CD14-positive monocyte (primary cell): ENCODE measurements at regions not wholly inside any gene's neighbourhood (a gene's known extent, or its start where the extent isn't known, plus 50 kb on each side); places are given as distances from the start of the nearest gene placed in this dataset.
"Not testable (repeated sequence)": the region's sequence is repeated elsewhere in the genome, so short reads cannot be mapped to it uniquely, and the experiment has no call there.

Experiments used
- DNase-seq, 3 donors: peaks; one replicate each; pipeline ENCODE4 v3.0.0-alpha.2; 2011 to 2022
- H2AFZ ChIP-seq: 2 replicates; pipeline ENCODE4 v1.6.0; 2012; ENCODE audit warnings: mild to moderate bottlenecking, low read depth, low read length, inconsistent platforms; ENCODE audit not compliant: insufficient read depth, poor library complexity, severe bottlenecking
- H3K27ac ChIP-seq, 2 donors: 1 replicate in 1 of 2; 2 replicates in 1 of 2; pipeline ENCODE4 v1.5.1; 2012 to 2013; ENCODE audit warnings: low read length in 2 of 2, control low read depth in 1 of 2, inconsistent platforms in 1 of 2, low read depth in 1 of 2, mild to moderate bottlenecking in 1 of 2
- H3K27me3 ChIP-seq, 2 donors: one replicate each; pipeline versions ENCODE4 v1.6.0 to v1.6.1; 2011 to 2013; ENCODE audit warnings: low read length in 2 of 2; ENCODE audit not compliant: control insufficient read depth in 2 of 2, insufficient read depth in 2 of 2
- H3K36me3 ChIP-seq, 2 donors: replicated peaks in 1 of 2; 1 replicate in 1 of 2; 2 replicates in 1 of 2; pipeline versions ENCODE4 v1.5.1 to v1.6.1; 2012 to 2013; ENCODE audit warnings: low read length in 2 of 2, control low read depth in 1 of 2, inconsistent platforms in 1 of 2, mild to moderate bottlenecking in 1 of 2; ENCODE audit not compliant: insufficient read depth in 2 of 2, control insufficient read depth in 1 of 2
- H3K4me1 ChIP-seq, 2 donors: 1 replicate in 1 of 2; 2 replicates in 1 of 2; pipeline versions ENCODE4 v1.5.1 to v1.6.1; 2012 to 2013; ENCODE audit warnings: low read length in 2 of 2, control low read depth in 1 of 2, inconsistent platforms in 1 of 2, mild to moderate bottlenecking in 1 of 2, moderate library complexity in 1 of 2; ENCODE audit not compliant: insufficient read depth in 2 of 2, control insufficient read depth in 1 of 2
- H3K4me2 ChIP-seq: replicated peaks from 2 replicates; pipeline ENCODE3; 2012; ENCODE audit warnings: low read length, moderate library complexity, mild to moderate bottlenecking; ENCODE audit not compliant: poor library complexity, severe bottlenecking; ENCODE audit errors: extremely low read depth
- H3K4me3 ChIP-seq, 3 experiments: fragments of 200-600 bp in 1 of 3; sonication (generic) in 1 of 3; replicated peaks in 1 of 3; 1 replicate in 2 of 3; 2 replicates in 1 of 3; pipeline ENCODE4 v1.5.1; 2011 to 2013; ENCODE audit warnings: low read length in 3 of 3, mild to moderate bottlenecking in 3 of 3, control low read depth in 2 of 3, low read depth in 2 of 3, inconsistent platforms in 1 of 3, moderate library complexity in 1 of 3
- H3K79me2 ChIP-seq: 2 replicates; pipeline ENCODE4 v1.6.0; 2012; ENCODE audit warnings: mild to moderate bottlenecking, control low read depth, inconsistent platforms, low read length, moderate library complexity; ENCODE audit not compliant: insufficient read depth
- H3K9ac ChIP-seq: 2 replicates; pipeline ENCODE4 v1.6.0; 2017; ENCODE audit warnings: low read length, mild to moderate bottlenecking; ENCODE audit not compliant: insufficient read depth, poor library complexity, severe bottlenecking
- H3K9me3 ChIP-seq, 2 donors: replicated peaks in 1 of 2; 1 replicate in 1 of 2; 2 replicates in 1 of 2; pipeline versions ENCODE4 v1.5.1 to v1.6.1; 2012 to 2013; ENCODE audit warnings: low read length in 2 of 2, control low read depth in 1 of 2; ENCODE audit not compliant: control insufficient read depth in 1 of 2, insufficient read depth in 1 of 2
- H4K20me1 ChIP-seq: 2 replicates; pipeline ENCODE4 v1.6.0; 2012; ENCODE audit warnings: mild to moderate bottlenecking, low read length, control low read depth, moderate library complexity; ENCODE audit not compliant: insufficient read depth
- H3K27ac Mint-ChIP-seq, 7 donors: one replicate each; pipeline ENCODE4 v1.8.0; 2020; ENCODE audit warnings: mild to moderate bottlenecking in 7 of 7, mixed read lengths in 7 of 7, moderate library complexity in 6 of 7, inconsistent platforms in 2 of 7
- H3K27me3 Mint-ChIP-seq, 3 donors: one replicate each; pipeline ENCODE4 v1.8.0; 2021 to 2022; ENCODE audit warnings: low read depth in 3 of 3, mild to moderate bottlenecking in 3 of 3, mixed read lengths in 3 of 3, moderate library complexity in 3 of 3, inconsistent platforms in 1 of 3
- H3K36me3 Mint-ChIP-seq, 2 donors: one replicate each; pipeline ENCODE4 v1.8.0; 2020; ENCODE audit warnings: mixed read lengths in 2 of 2, inconsistent platforms in 1 of 2, mild to moderate bottlenecking in 1 of 2
- H3K4me1 Mint-ChIP-seq: one replicate; pipeline ENCODE4 v1.8.0; 2020; ENCODE audit warnings: mild to moderate bottlenecking, mixed read lengths
- H3K4me3 Mint-ChIP-seq, 2 donors: one replicate each; pipeline ENCODE4 v1.8.0; 2020; ENCODE audit warnings: mild to moderate bottlenecking in 2 of 2, mixed read lengths in 2 of 2, moderate library complexity in 1 of 2
- H3K9me3 Mint-ChIP-seq, 7 donors: one replicate each; pipeline ENCODE4 v1.8.0; 2020 to 2022; ENCODE audit warnings: mixed read lengths in 7 of 7, mild to moderate bottlenecking in 6 of 7, moderate library complexity in 6 of 7, inconsistent platforms in 2 of 7
- WGBS: methylation state at CpG from one replicate; pipeline ENCODE4 v1.1.5; 2013; ENCODE audit warnings: missing lambda C conversion rate; ENCODE audit not compliant: insufficient coverage; 5-methylcytosine and 5-hydroxymethylcytosine counted together
- intact Hi-C, 2 donors: fragments of 100-400 bp; cut with micrococcal nuclease; formaldehyde crosslinking; loops; one replicate each; pipeline versions ENCODE4 v1.15.0 to v1.15.1; 2023
- TF ChIP-seq, protein P1 (sequence below): fragments of 200-600 bp; IDR thresholded peaks from one replicate; pipeline ENCODE4 v1.8.0; 2022; ENCODE audit warnings: antibody characterized with exemption, mild to moderate bottlenecking

DNA sequence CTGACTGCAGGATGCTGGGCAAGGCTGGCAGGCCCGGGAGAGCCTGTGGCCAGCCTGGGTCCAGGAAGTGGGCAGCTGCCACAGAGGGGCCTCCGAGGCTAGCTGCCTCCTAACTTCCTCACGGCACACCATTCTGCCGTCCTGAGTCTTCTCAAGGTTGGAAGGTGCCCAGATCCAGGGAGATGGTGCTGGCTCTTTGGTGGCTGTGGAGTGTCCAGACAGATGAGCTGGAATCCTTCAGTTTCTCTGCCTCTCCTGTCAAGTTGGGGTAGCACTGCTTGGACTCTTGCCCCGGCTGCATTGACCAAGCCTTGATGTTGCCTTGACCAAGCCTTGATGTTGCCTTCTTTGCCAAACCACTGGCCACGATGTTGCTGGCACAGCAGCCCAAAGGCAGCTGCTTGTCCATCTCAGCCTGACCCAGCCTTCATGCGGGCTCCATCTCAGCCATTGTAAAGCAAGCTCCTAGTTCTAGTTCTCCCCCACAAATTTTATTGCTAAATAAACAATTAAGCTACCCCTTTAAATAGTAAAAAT is 75.1 kb upstream of the AFDN start:
- no peak for DNase-seq
- Mint-ChIP-seq H3K27ac (no peak overlapping the region), H3K36me3 (no peaks in the 10 kb centered on the region), H3K9me3 (peaks cover 0 to 8% (median 0%) of the 10 kb centered on the region in 7 donors), H3K27me3 (peaks cover 0 to 5% (median 2%) of the 10 kb centered on the region in 3 donors), H3K4me1 (no peaks in the 10 kb centered on the region), H3K4me3 (no peak overlapping the region)
- no peaks in the 10 kb centered on the region for H4K20me1 ChIP-seq
- H3K4me2 ChIP-seq: no peak overlapping the region
- H3K9ac ChIP-seq: no peak overlapping the region
- H3K4me3 ChIP-seq: no peak overlapping the region
- H3K4me1 ChIP-seq: no peaks in the 10 kb centered on the region
- no peak overlapping the region for H2AFZ ChIP-seq
- H3K36me3 ChIP-seq: no peaks in the 10 kb centered on the region
- TF ChIP-seq, protein P1, sequence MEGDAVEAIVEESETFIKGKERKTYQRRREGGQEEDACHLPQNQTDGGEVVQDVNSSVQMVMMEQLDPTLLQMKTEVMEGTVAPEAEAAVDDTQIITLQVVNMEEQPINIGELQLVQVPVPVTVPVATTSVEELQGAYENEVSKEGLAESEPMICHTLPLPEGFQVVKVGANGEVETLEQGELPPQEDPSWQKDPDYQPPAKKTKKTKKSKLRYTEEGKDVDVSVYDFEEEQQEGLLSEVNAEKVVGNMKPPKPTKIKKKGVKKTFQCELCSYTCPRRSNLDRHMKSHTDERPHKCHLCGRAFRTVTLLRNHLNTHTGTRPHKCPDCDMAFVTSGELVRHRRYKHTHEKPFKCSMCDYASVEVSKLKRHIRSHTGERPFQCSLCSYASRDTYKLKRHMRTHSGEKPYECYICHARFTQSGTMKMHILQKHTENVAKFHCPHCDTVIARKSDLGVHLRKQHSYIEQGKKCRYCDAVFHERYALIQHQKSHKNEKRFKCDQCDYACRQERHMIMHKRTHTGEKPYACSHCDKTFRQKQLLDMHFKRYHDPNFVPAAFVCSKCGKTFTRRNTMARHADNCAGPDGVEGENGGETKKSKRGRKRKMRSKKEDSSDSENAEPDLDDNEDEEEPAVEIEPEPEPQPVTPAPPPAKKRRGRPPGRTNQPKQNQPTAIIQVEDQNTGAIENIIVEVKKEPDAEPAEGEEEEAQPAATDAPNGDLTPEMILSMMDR: no peak
- 37% methylated on average over 7 of the region's 7 CpGs for WGBS
- H3K27me3 ChIP-seq: no peaks in the 10 kb centered on the region
- H3K9me3 ChIP-seq: no peaks in the 10 kb centered on the region
- H3K27ac ChIP-seq: no peak overlapping the region
- no peaks in the 10 kb centered on the region for H3K79me2 ChIP-seq
- intact Hi-C loops: no loop called here

DNA sequence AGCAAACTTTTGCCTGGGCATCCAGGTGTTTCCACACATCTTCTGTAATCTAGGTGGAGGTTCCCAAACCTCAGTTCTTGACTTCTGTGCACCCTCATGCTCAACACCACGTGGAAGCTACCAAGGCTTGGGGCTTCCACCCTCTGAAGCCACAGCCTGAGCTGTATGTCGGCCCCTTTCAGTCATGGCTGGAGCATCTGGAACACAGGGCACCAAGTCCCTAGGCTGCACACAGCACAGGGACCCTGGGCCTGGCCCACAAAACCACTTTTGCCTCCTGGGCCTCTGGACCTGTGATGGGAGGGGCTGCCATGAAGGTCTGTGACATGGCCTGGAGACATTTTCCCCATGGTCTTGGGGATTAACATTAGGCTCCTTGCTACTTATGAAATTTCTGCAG is 73.4 kb upstream of the AFDN start:
- H3K27ac ChIP-seq, DNase-seq, H3K9me3 ChIP-seq, H3K9ac ChIP-seq, H3K4me3 Mint-ChIP-seq, H3K4me1 Mint-ChIP-seq, H2AFZ ChIP-seq, H3K4me2 ChIP-seq, H3K79me2 ChIP-seq, H3K4me1 ChIP-seq, H3K27me3 ChIP-seq, H3K27me3 Mint-ChIP-seq, H3K4me3 ChIP-seq, H4K20me1 ChIP-seq, intact Hi-C loops, H3K36me3 Mint-ChIP-seq, H3K9me3 Mint-ChIP-seq, H3K27ac Mint-ChIP-seq, H3K36me3 ChIP-seq: not testable (repeated sequence)
- 85% methylated on average over 2 of the region's 2 CpGs for WGBS
